Suprapubic skin (tissue), 4 donors: ENCODE measurements at regions not wholly inside any gene's neighbourhood (a gene's known extent, or its start where the extent isn't known, plus 50 kb on each side); places are given as distances from the start of the nearest gene placed in this dataset.

Source experiments
- EP300 ChIP-seq: sonication (generic); formaldehyde crosslinking; IDR thresholded peaks from one replicate; pipeline ENCODE4 v1.6.1; 2017; ENCODE audit warnings: antibody characterized with exemption
- POLR2A ChIP-seq, 2 donors: fragments of 450-650 bp; IDR thresholded peaks; one replicate each; pipeline ENCODE4 v1.6.1; 2017; ENCODE audit warnings: antibody characterized with exemption in 2 of 2, mild to moderate bottlenecking in 2 of 2, moderate library complexity in 2 of 2
- POLR2AphosphoS5 ChIP-seq, 3 donors: sonication (generic); formaldehyde crosslinking; IDR thresholded peaks; one replicate each; pipeline ENCODE4 v1.6.1; 2017; ENCODE audit warnings: antibody characterized with exemption in 3 of 3
- TF ChIP-seq, protein P1 (sequence below), 2 donors: fragments of 200-600 bp in 1 of 2; fragments of 450-650 bp in 1 of 2; sonication (generic) in 1 of 2; IDR thresholded peaks; one replicate each; pipeline ENCODE4 v1.5.1; 2016 to 2019; ENCODE audit warnings: antibody characterized with exemption in 2 of 2, mild to moderate bottlenecking in 1 of 2, moderate library complexity in 1 of 2

DNA sequence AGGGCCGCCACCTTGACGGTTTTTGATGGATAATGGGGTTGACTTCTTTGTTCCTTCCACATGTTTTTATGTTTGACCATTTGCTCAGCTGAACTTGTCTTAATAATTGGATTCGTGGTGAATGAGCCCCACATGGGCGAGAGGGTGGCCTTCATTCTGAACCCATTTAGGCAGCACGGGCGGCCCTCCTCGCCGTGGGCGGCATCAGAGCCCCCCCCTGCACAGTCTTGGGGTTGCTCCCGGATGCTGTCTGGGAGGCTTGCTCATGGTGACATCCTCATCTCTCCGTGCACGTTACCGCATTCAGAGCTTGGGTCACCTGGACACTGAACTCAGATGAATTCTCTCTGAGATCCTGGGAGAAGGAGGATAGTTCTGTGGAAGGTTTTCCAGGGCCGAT is 172.3 kb upstream of the OSBPL11 start:
- TF ChIP-seq POLR2A (IDR thresholded peaks at IDR 0.05), result no peak
- no peak for TF ChIP-seq POLR2AphosphoS5 (IDR thresholded peaks at IDR 0.05)
- TF ChIP-seq, protein P1, sequence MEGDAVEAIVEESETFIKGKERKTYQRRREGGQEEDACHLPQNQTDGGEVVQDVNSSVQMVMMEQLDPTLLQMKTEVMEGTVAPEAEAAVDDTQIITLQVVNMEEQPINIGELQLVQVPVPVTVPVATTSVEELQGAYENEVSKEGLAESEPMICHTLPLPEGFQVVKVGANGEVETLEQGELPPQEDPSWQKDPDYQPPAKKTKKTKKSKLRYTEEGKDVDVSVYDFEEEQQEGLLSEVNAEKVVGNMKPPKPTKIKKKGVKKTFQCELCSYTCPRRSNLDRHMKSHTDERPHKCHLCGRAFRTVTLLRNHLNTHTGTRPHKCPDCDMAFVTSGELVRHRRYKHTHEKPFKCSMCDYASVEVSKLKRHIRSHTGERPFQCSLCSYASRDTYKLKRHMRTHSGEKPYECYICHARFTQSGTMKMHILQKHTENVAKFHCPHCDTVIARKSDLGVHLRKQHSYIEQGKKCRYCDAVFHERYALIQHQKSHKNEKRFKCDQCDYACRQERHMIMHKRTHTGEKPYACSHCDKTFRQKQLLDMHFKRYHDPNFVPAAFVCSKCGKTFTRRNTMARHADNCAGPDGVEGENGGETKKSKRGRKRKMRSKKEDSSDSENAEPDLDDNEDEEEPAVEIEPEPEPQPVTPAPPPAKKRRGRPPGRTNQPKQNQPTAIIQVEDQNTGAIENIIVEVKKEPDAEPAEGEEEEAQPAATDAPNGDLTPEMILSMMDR (IDR thresholded peaks at IDR 0.05), result no peak
- TF ChIP-seq EP300, result no peak
